GM23338 (cell line): ENCODE measurements at regions not wholly inside any gene's neighbourhood (a gene's known extent, or its start where the extent isn't known, plus 50 kb on each side); places are given as distances from the start of the nearest gene placed in this dataset.

ENCODE experiments used
- ATAC-seq: fragments of 200-7000 bp; cut with Tn5 transposase; 3 replicates; pipeline ENCODE4 v1.9.1; 2020
- DNase-seq: peaks from one replicate; pipeline ENCODE4 v3.0.0-alpha.2; 2015; ENCODE audit warnings: low spot score
- H2AFZ ChIP-seq: fragments of 200-600 bp; sonication (generic); 2 replicates; pipeline ENCODE4 v1.8.0; 2016; ENCODE audit warnings: antibody characterized with exemption, mild to moderate bottlenecking, moderate library complexity
- H3F3A ChIP-seq: fragments of 200-600 bp; sonication (generic); replicated peaks from 2 replicates; pipeline ENCODE4 v1.8.0; 2017; ENCODE audit warnings: antibody characterized with exemption, mixed run types, low read depth
- H3K27ac ChIP-seq: fragments of 200-600 bp; sonication (generic); 2 replicates; pipeline ENCODE4 v1.6.1; 2016; ENCODE audit warnings: low read depth
- H3K27me3 ChIP-seq: fragments of 200-600 bp; sonication (generic); 2 replicates; pipeline ENCODE4 v1.8.0; 2016; ENCODE audit warnings: mild to moderate bottlenecking, mixed run types, moderate library complexity; ENCODE audit not compliant: insufficient read depth
- H3K36me3 ChIP-seq: fragments of 200-600 bp; sonication (generic); 2 replicates; pipeline ENCODE4 v1.8.0; 2016; ENCODE audit warnings: mild to moderate bottlenecking; ENCODE audit not compliant: insufficient read depth
- H3K4me1 ChIP-seq: fragments of 200-600 bp; sonication (generic); 2 replicates; pipeline ENCODE4 v1.8.0; 2016; ENCODE audit warnings: mild to moderate bottlenecking, moderate library complexity; ENCODE audit not compliant: insufficient read depth
- H3K4me2 ChIP-seq: fragments of 200-600 bp; sonication (generic); 2 replicates; pipeline ENCODE4 v1.7.1; 2017; ENCODE audit warnings: mixed run types
- H3K4me3 ChIP-seq: fragments of 200-600 bp; sonication (generic); 2 replicates; pipeline ENCODE4 v1.6.1; 2016; ENCODE audit warnings: mixed run types
- H3K79me2 ChIP-seq: fragments of 200-600 bp; sonication (generic); replicated peaks from 2 replicates; pipeline ENCODE4 v1.8.0; 2017; ENCODE audit warnings: mild to moderate bottlenecking; ENCODE audit not compliant: insufficient read depth
- H3K9me2 ChIP-seq: fragments of 200-600 bp; sonication (generic); 2 replicates; pipeline ENCODE4 v1.8.0; 2017; ENCODE audit not compliant: insufficient read depth
- H4K20me1 ChIP-seq: fragments of 200-600 bp; sonication (generic); replicated peaks from 2 replicates; pipeline ENCODE4 v1.8.0; 2017; ENCODE audit warnings: mild to moderate bottlenecking; ENCODE audit not compliant: insufficient read depth
- H3K27ac Mint-ChIP-seq: 2 replicates; pipeline ENCODE4 v1.8.0; 2020; ENCODE audit warnings: inconsistent platforms, mild to moderate bottlenecking, moderate library complexity, mixed read lengths
- H3K27me3 Mint-ChIP-seq: 3 replicates; pipeline ENCODE4 v1.8.0; 2022; ENCODE audit warnings: low read depth, mild to moderate bottlenecking, moderate library complexity, mixed read lengths, inconsistent platforms; ENCODE audit not compliant: insufficient read depth, poor library complexity
- H3K36me3 Mint-ChIP-seq: 3 replicates; pipeline ENCODE4 v1.8.0; 2021; ENCODE audit warnings: low read depth, mild to moderate bottlenecking, inconsistent platforms, moderate library complexity, mixed read lengths
- H3K4me1 Mint-ChIP-seq: 3 replicates; pipeline ENCODE4 v1.8.0; 2020; ENCODE audit warnings: mild to moderate bottlenecking, inconsistent platforms, mixed read lengths
- H3K4me3 Mint-ChIP-seq: 3 replicates; pipeline ENCODE4 v1.8.0; 2021; ENCODE audit warnings: moderate library complexity, mild to moderate bottlenecking, inconsistent platforms, mixed read lengths
- H3K9me3 Mint-ChIP-seq: 3 replicates; pipeline ENCODE4 v1.8.0; 2020; ENCODE audit warnings: moderate library complexity, mild to moderate bottlenecking, inconsistent platforms, mixed read lengths
- CTCF ChIP-seq, 2 experiments: fragments of 200-600 bp in 1 of 2; sonication (generic) in 1 of 2; conservative IDR thresholded peaks; 2 replicates each; pipeline versions ENCODE4 v1.5.1 to v1.6.1; 2016 to 2017; ENCODE audit warnings: antibody characterized with exemption in 2 of 2, low read depth in 2 of 2, mild to moderate bottlenecking in 2 of 2, moderate library complexity in 1 of 2
- ETS1 ChIP-seq: IDR thresholded peaks from 2 replicates; pipeline ENCODE4 v1.6.1; 2016; ENCODE audit warnings: antibody characterized with exemption
- EZH2 ChIP-seq: fragments of 200-600 bp; sonication (generic); IDR thresholded peaks from one replicate; pipeline ENCODE4 v1.8.0; 2017; ENCODE audit warnings: antibody characterized with exemption, mild to moderate bottlenecking, low read depth; ENCODE audit not compliant: unreplicated experiment
- EZH2phosphoT487 ChIP-seq: fragments of 200-600 bp; sonication (generic); IDR thresholded peaks from one replicate; pipeline ENCODE4 v1.8.1; 2018; ENCODE audit warnings: antibody characterized with exemption; ENCODE audit not compliant: unreplicated experiment
- JUNB ChIP-seq: IDR thresholded peaks from one replicate; pipeline ENCODE4 v1.6.1; 2016; ENCODE audit warnings: antibody characterized with exemption; ENCODE audit not compliant: unreplicated experiment
- POLR2AphosphoS5 ChIP-seq: IDR thresholded peaks from 2 replicates; pipeline ENCODE4 v1.6.1; 2016; ENCODE audit warnings: antibody characterized with exemption, low read depth
- REST ChIP-seq: IDR thresholded peaks from one replicate; pipeline ENCODE4 v1.6.1; 2018; ENCODE audit warnings: antibody characterized with exemption; ENCODE audit not compliant: unreplicated experiment
- STAT1 ChIP-seq: IDR thresholded peaks from one replicate; pipeline ENCODE4 v1.6.1; 2016; ENCODE audit warnings: antibody characterized with exemption; ENCODE audit not compliant: unreplicated experiment
- ZNF114 ChIP-seq: fragments of 250-450 bp; sonication (Bioruptor Pico); IDR thresholded peaks from 2 replicates; pipeline ENCODE4 v1.5.0; 2020; ENCODE audit warnings: mild to moderate bottlenecking, moderate library complexity
- ZNF331 ChIP-seq: fragments of 250-450 bp; sonication (Bioruptor Pico); IDR thresholded peaks from 2 replicates; pipeline ENCODE4 v1.5.0; 2020; ENCODE audit warnings: low read depth, mild to moderate bottlenecking, moderate library complexity
- ZNF462 ChIP-seq: fragments of 250-450 bp; sonication (Bioruptor Pico); IDR thresholded peaks from 2 replicates; pipeline ENCODE4 v1.5.0; 2020; ENCODE audit warnings: mild to moderate bottlenecking, moderate library complexity

GRCh38 chr2:128832946-128833663 is 514.4 kb upstream of the HS6ST1 start (continued):
- TF ChIP-seq CTCF (conservative IDR thresholded peaks at IDR 0.05; ENCODE audit: low read depth in 2 of 2): no peak
- TF ChIP-seq EZH2: no peak

- H3K4me3 Mint-ChIP-seq: no peak overlapping the region
- Histone ChIP-seq H4K20me1 (no peaks in the 10 kb centered on the region), H2AFZ (no peak overlapping the region), H3K4me1 (no peaks in the 10 kb centered on the region), H3K4me2 (no peak overlapping the region), H3K4me3 (no peak overlapping the region), H3K9me2 (peaks cover 6% of the 10 kb centered on the region; the same call in 1 of the 2 replicates), H3K27ac (no peak overlapping the region), H3K79me2 (no peaks in the 10 kb centered on the region), H3F3A (no peaks in the 10 kb centered on the region), H3K36me3 (no peaks in the 10 kb centered on the region), H3K27me3 (no peaks in the 10 kb centered on the region)
- H3K9me3 Mint-ChIP-seq: no peaks in the 10 kb centered on the region
- ATAC-seq (no peak), DNase-seq (no peak)
- no peak overlapping the region for H3K27ac Mint-ChIP-seq
- H3K27me3 Mint-ChIP-seq: peaks cover 9% of the 10 kb centered on the region
- H3K4me1 Mint-ChIP-seq: peaks cover 8% of the 10 kb centered on the region
- no peaks in the 10 kb centered on the region for H3K36me3 Mint-ChIP-seq
- no peak for TF ChIP-seq ZNF462 (CRISPR knock-in tag)
- no peak for TF ChIP-seq EZH2phosphoT487
- no peak for TF ChIP-seq ZNF114 (CRISPR knock-in tag)
- no peak for TF ChIP-seq ETS1
- TF ChIP-seq POLR2AphosphoS5: no peak
- no peak for TF ChIP-seq JUNB
- no peak for TF ChIP-seq STAT1
- no peak for TF ChIP-seq ZNF331 (CRISPR knock-in tag)
- TF ChIP-seq REST: no peak
Observed at GRCh38 chr2:128833664-128834027, 515.0 kb upstream of the HS6ST1 start.
